SKM-1 treated with dmso at 0.1 percent for 144 hours (cell line): ENCODE measurements at regions not wholly inside any gene's neighbourhood (a gene's known extent, or its start where the extent isn't known, plus 50 kb on each side); places are given as distances from the start of the nearest gene placed in this dataset.

ENCODE experiments used
- DNase-seq: peaks from one replicate; lab custom pipeline; 2025; ENCODE audit not compliant: unreplicated experiment; lab: John Stamatoyannopoulos, UW

DNA sequence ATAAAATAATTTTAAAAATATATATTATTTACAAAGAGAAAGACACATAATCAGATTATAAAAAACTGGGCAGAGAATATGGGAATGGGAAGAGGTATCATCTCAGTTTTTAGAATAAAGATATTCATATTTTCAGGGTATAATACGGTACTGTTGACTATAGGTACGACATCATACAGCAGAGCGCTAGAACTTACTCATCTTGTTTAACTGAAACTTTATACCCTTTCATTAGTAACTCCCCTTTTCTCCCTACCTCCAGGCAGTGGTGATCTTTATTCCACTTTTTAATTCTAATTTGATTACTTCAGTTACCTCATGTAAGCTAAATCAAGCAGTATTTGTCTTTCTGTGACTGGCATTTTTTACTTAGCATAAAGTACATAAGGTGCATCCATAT, 742.1 kb downstream of the MTRR start:
- DNase-seq = no peak

DNA sequence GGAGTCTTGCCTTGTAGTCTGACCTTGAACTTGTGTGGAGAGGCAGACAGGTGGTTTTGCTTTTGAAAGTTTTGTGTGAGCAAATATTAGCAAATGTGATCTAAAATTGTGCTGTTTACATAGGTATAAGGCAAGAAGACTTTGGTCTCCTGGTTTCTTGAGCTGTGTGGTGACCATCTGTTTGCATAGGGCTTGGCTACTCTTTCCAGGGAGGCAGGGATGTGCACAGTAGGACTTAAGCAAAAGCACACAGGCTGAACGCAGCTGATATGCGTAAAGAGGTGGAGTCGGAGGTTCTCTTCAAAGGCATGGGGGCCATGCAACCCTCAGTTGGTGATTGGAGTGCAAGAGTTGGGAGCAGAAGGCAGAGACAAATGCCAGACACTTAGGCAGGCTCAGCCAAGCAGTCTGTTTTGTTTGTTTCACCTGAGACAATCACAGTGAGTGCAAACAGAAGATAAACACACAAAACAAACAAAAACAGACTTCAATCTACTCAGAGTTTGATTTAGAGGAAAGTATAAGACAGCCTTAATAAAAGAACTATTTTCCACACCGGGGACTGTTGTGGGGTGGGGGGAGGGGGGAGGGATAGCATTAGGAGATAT, 744.2 kb downstream of the MTRR start:
- no peak for DNase-seq

DNA sequence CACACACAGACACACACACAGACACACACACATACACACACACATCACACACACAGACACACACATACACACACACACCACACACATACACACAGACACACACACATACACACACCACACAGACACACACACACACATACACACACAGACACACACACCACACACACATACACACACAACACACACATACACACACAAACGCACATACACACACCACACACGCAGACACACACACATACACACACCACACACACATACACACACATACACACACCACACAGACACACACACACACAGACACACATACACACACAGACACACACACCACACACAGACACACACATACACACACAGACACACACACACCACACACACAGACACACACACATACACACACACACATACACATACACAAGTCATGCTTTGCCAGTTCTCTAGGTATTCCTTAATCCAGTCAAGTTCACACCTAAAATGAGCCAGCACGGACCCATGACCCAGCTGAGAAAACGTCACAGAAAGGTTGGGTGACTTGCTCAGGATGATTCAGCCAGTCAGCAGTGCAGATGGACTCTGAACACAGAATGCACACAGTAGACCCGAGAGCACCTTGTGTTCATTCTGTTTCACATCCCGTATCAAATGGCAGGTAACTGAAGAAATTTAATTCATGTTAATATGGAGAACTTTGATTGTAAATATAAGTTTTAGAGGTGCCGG, 746.4 kb downstream of the MTRR start:
- no peak for DNase-seq

DNA sequence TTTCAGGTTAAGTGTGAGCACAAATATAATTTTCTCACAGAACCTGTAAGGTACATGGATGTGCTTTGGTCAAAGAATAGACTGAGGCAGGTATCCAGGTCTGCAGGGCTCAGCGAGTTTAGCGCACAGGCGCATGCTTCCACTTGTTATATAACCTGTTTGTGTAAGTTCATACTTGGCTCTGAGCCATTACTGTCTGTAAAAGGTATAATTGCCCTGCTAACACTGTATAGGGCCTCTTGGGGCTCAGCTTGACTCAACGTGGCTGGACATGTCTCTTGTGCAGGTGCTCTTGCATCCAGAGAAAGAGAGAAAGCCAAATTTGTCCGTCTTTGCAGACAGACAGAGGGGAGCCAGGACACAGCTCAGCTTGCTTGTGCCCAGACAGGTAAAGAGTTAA, 759.6 kb downstream of the MTRR start:
- DNase-seq = no peak

- no peak for DNase-seq
Measured at GRCh38 chr5:8633259-8633658, 764.3 kb downstream of the MTRR start.

GRCh38 chr5:8633696-8634095, 764.7 kb downstream of the MTRR start:
- no peak for DNase-seq

DNA sequence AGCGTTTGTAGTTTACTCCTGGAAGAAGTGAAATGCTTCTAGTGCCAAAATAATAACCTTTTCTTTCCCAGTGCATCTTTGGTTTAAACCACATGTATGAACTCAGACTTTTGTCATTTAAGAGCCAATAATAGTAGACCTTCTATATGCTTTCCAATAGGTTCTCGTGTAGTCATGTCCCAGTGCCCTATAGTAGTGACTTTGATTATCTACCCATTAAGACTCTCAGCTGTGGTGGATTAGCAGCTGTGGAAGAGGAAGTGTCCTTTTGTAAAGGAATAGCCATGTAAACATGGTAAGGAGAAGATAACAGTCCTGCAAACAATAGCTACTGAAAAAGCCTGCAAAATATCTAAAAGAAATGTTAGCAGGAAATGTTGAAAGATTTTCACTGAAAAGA, 765.3 kb downstream of the MTRR start:
- no peak for DNase-seq

- no peak for DNase-seq
Measured at GRCh38 chr5:8641786-8642505, 773.0 kb downstream of the MTRR start.

DNA sequence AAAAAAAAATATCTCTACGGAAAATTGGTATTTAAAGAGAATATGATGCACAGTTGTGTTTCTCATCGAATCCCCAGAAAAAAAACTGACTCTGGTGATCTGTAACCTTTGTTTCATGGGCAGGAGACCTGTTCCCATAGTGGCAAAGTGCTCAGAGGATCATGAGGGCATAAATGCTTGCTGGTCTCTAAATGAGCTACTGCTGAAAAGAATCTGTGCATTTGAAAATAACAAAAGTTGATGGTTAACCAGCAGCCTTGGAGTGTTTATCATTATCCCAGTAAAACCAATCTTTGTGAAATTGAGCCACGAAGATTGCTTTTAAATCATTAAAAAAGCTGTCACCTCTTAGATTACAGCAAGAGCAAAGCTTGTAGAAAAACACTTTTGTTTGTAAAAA, 775.4 kb downstream of the MTRR start:
- DNase-seq = no peak

- DNase-seq = no peak
Measured at GRCh38 chr5:8647111-8647510, 778.2 kb downstream of the MTRR start.

- DNase-seq = no peak
Measured at GRCh38 chr5:8650186-8650585, 781.2 kb downstream of the MTRR start.

DNA sequence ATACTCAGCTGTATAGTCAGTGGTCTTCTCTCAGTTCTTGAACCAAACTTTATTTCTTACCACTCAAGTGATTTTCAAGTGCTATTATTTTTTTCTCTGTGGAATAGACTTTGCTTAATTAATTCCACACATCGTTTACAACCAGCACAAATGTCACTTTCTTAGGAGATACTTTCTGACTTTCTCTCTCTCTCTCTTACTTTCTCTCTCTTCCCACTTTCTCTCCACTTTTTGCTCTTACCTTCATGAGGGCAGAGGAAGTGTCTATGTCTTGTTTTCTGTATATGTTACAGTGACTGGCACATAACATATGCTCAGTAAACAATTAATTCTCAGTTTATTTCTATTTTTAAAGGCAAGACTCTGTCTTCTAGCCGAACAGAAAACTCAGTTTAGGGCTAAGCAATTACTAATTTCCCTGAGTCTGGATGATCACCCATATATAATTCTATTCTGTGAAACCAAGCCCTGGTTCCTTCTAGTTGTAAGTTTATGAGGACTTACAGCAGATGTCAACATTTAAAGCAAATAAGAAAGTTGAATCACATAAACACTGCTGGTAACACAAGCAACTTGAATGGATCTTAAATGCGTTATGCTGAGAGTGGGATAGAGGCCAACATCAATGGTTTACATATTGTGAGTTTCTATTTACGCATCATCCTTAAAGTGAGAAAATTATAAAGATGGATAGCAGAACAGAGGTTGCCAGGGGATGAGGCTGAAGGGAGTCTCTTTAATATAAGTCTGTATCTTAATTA, 791.4 kb downstream of the MTRR start:
- no peak for DNase-seq

GRCh38 chr5:8663374-8663773, 794.4 kb downstream of the MTRR start:
- DNase-seq = no peak

DNA sequence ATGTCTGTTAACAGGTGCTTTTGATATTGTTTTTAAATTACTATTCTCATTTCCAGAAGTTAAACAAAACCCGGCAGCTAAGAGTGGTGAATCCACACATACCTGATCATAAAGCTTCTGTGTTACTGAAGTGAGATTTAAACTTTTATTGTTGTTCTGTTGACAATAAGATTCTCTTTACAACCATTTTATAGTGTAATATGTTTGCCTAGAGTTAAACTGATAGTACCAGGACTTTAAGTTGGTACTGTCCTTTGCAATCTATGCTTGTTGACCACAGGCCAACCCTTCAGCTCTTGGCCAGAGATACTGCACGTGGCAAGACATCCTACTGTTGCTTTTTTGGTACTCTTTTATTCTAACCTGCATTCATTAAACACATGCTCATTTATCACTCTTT, 806.2 kb downstream of the MTRR start:
- no peak for DNase-seq

- DNase-seq = no peak
Measured at GRCh38 chr5:8676695-8677094, 807.7 kb downstream of the MTRR start.

DNA sequence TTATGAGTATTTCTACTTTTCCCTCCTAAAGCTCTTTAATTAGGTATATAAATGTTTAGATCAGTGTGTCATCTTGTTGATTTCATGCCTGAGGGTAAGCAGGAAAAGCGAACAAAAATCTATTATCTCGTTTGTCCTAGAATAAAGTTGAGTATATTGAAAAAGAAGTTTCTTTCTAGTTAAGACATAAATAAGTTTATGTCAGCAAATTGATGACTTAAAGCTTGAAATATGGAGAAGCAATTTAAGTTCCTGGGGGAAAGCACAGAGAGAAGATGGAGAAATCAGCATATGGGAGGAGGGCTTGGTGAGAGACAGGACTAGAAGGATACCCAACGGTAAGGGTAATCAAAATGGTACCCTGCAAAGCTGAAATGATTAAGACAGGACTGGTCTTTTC, 813.4 kb downstream of the MTRR start:
- DNase-seq = no peak

GRCh38 chr5:8683496-8683895, 814.5 kb downstream of the MTRR start:
- DNase-seq = no peak

DNA sequence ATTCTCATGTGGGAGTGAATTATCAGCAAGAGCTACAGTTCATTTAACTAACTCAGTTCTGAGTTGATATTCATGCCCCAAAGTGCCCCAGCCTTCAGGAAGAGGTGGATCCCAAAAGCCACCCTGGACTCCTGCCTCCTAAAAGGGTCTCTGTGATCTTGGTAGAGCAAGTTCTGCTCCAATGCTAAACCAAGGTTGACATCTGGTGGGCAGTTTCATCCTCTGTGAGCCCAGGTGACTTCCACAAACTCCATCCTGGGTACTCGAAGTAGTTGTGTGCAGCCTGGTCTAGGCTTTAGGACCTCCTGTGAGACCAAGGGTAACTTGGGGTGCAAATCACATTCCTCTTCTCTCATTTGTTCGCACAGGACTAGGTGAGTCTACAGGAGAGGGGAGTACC, 816.8 kb downstream of the MTRR start:
- DNase-seq = no peak

DNA sequence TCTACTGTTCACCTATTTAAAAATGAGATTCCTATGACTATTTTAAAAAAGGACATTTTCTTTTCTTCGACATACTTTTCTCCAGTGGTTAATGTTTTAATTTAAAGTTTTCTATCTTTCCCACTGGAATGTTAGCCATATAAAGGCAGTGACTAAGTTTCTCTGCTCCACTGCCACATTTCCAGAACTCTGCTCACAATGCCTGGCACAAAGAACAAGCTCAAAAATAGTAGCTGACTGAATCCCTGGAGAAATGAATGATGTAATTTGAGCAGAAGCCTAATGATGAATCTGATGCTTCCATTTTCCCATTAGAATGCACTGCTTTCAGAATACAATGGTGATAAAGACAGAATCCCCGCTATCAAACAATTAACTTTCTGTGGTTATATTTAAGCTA, 817.8 kb downstream of the MTRR start:
- DNase-seq = no peak

GRCh38 chr5:8689773-8690172, 820.8 kb downstream of the MTRR start:
- no peak for DNase-seq

- DNase-seq = no peak
Measured at GRCh38 chr5:8691221-8691620, 822.3 kb downstream of the MTRR start.
